Gastrocnemius medialis (tissue), 4 donors: ENCODE measurements at regions not wholly inside any gene's neighbourhood (a gene's known extent, or its start where the extent isn't known, plus 50 kb on each side); places are given as distances from the start of the nearest gene placed in this dataset.
"Not testable (repeated sequence)": the region's sequence is repeated elsewhere in the genome, so short reads cannot be mapped to it uniquely, and the experiment has no call there.

Source experiments
- ATAC-seq, 2 donors: fragments of 150-250 bp; one replicate each; pipeline ENCODE4 v1.9.1; 2016
- DNase-seq, 2 donors: peaks; one replicate each; pipeline ENCODE4 v3.0.0-alpha.2; 2019
- H3K27ac ChIP-seq, 4 donors: fragments of 200-600 bp; sonication (generic); 1 replicate in 1 of 4; 2 replicates in 3 of 4; pipeline ENCODE4 v1.5.1; 2016 to 2018; ENCODE audit warnings: mild to moderate bottlenecking in 2 of 4, moderate library complexity in 1 of 4
- H3K27me3 ChIP-seq, 3 donors: fragments of 200-600 bp; sonication (generic) in 2 of 3; 1 replicate in 1 of 3; 2 replicates in 2 of 3; pipeline versions ENCODE4 v1.5.1 to v1.6.0; 2016 to 2019; ENCODE audit warnings: mild to moderate bottlenecking in 1 of 3, moderate library complexity in 1 of 3
- H3K36me3 ChIP-seq, 2 donors: fragments of 200-600 bp; sonication (generic) in 1 of 2; one replicate each; pipeline ENCODE4 v1.5.1; 2017 to 2018
- H3K4me1 ChIP-seq, 2 donors: fragments of 200-600 bp; sonication (generic) in 1 of 2; one replicate each; pipeline ENCODE4 v1.5.1; 2016 to 2017; ENCODE audit warnings: mild to moderate bottlenecking in 2 of 2
- H3K4me3 ChIP-seq, 4 donors: fragments of 200-600 bp; sonication (generic) in 3 of 4; 1 replicate in 1 of 4; 2 replicates in 3 of 4; pipeline ENCODE4 v1.5.1; 2016 to 2019; ENCODE audit warnings: mild to moderate bottlenecking in 2 of 4
- H3K9me3 ChIP-seq, 3 donors: fragments of 200-600 bp; sonication (generic) in 2 of 3; 1 replicate in 1 of 3; 2 replicates in 2 of 3; pipeline ENCODE4 v1.5.1; 2016 to 2019
- in situ Hi-C, 4 donors: fragments of 200-750 bp; cut with MboI; loops; one replicate each; pipeline versions ENCODE4 v1.15.0 to v1.8.0; 2017; ENCODE audit warnings: low sequenced_read_pairs in 4 of 4
- intact Hi-C: fragments of 100-400 bp; cut with DNase I; formaldehyde crosslinking; loops from one replicate; pipeline ENCODE4 v1.15.1; 2023; ENCODE audit warnings: low total_unique reads

DNA sequence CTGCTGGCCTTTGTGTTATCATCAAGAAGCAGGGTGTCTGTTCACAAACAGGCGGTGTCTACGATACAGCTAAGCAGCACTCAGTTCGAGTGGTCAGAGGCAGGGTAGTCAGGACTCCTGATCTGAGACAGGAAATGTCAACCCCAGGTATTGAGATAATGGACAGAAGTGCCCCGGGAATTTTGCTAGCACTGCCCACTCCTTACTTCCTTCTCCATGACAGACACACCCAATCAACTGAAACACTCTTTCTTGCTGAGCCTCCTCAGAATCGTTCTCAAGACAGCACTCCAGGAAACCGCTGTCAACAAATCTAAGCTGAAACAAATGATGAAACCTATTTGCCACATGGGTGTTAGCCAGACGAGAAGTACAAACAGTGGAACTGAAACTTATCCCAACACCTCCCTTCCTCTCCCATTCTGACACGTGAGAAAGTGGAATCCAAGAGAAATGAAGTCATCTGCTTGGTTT is 109.3 kb downstream of the GTF2IRD2B start:
- H3K4me1 ChIP-seq, H3K4me3 ChIP-seq, intact Hi-C loops, DNase-seq, H3K27ac ChIP-seq, H3K27me3 ChIP-seq, H3K9me3 ChIP-seq, in situ Hi-C loops, H3K36me3 ChIP-seq: not testable (repeated sequence)
- ATAC-seq, result peak; percentile 83 to 85

DNA sequence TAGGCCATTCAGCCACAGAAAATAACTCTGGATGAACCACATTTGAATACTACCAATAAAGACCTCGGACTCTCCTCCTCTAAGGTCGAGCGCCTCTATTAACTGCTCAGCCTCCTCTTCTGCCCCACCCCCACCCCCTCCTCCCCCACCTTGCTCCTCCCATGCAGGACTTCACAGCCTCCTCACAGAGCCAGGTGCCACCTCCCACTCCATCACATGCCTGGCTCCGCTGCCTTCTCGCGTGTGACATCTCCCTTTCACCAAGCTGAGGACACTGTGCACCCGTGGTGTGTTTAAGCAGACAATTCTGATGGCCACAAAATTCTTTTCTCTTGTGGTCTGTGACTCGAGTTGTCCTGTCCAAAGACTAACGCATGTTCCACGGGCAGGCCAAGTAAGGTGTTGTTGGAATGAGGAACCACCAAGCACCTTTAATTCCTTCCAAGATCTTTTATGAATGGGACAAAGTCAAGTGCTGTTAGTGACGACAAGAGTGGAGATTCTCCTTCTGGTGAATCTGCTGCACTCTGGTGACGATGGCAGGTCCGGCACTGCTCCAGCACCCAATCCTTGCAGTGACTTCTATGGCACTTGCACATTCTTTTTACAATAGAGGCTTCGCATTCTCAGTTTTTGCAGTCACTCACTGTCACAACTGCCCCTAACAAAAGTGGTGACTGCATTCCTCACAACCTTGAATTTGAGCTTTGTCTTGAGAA is 113.1 kb downstream of the GTF2IRD2B start:
- in situ Hi-C loops, intact Hi-C loops: not testable (repeated sequence)

DNA sequence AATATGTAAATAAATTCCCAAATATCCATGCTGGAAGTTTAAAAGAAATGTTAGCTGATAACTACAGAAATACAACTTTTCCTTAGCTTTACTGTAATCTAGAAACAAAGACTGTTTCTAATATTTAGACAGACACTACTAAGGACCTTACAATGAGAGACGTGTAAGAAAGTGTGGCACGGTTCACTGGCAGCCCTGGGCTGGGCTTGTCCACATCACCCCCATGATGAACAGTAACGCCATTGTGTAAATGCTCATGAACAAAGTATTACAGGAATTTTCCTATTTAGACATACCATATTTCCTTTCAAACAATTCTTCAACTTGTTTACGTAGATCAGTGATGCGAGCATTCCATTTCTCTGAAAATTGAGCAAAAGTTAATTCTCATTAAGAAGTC is 123.1 kb downstream of the GTF2IRD2B start:
- intact Hi-C loops, in situ Hi-C loops, H3K36me3 ChIP-seq, H3K4me1 ChIP-seq, ATAC-seq, H3K9me3 ChIP-seq, H3K27me3 ChIP-seq, DNase-seq, H3K27ac ChIP-seq, H3K4me3 ChIP-seq: not testable (repeated sequence)

More for the DNA sequence above, 113.1 kb downstream of the GTF2IRD2B start:
- H3K27me3 ChIP-seq, H3K27ac ChIP-seq, H3K9me3 ChIP-seq, H3K4me1 ChIP-seq, DNase-seq, H3K4me3 ChIP-seq, H3K36me3 ChIP-seq: not testable (repeated sequence)
- ATAC-seq, result peak; percentile 24 to 27

DNA sequence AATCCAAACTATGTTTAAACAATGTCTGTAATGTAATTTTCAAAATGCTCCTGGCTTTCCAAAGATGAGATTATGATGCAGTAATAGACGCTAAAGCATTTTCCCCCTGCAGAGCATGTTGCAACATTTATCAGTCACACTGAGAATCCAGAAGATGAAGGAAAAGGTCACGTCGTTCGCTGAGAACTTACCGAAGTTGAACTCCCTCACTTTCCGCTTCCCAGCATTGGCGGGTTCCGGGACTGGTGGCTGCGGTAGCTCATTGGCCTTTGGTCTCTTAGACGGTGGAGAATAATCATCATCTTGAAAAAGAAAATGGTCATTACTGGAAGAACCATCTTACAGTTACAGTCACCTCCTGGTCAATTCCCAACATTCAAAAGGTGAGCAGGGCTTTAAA is 124.6 kb downstream of the GTF2IRD2B start:
- ATAC-seq, H3K36me3 ChIP-seq, DNase-seq, H3K4me3 ChIP-seq, H3K4me1 ChIP-seq, intact Hi-C loops, H3K27ac ChIP-seq, in situ Hi-C loops, H3K27me3 ChIP-seq, H3K9me3 ChIP-seq: not testable (repeated sequence)

DNA sequence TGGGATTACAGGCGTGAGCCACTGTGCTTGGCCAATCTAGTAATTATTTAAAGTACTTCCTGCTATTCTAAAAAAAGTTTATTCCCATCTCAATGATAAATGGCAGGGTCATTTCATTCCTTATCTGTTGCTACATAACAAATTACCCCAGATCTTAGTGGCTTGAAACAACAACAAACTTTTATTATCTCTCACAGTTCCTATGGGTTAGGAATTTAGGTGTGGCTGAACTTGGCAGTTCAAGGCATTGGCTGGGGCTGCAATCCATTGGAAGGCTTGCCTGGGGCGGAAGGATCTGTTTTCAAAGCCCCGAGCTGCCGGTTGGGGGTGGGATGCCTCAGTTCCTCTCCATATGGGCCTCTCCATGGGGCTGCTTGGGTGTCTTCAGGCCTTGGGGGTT is 133.7 kb downstream of the GTF2IRD2B start:
- in situ Hi-C loops, H3K27ac ChIP-seq, H3K27me3 ChIP-seq, intact Hi-C loops, H3K36me3 ChIP-seq, DNase-seq, ATAC-seq, H3K4me1 ChIP-seq, H3K9me3 ChIP-seq, H3K4me3 ChIP-seq: not testable (repeated sequence)

DNA sequence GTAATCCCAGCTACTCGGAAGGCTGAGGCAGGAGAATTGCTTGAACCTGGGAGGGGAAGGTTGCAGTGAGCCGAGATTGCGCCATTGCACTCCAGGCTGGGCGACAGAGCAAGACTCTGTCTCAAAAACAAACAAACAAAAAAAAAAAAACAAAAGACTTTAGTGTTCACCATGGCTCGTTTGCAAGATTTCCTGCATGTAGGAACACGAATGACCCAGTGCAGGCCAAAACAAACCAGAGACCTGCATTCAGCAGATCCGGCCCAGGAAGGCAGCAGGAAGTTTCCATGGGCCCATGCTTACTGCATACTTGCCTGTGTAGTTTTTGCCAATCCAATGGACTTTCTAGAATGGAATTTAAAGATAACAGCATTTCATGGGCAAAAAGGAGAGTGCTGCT is 137.2 kb downstream of the GTF2IRD2B start:
- ATAC-seq, H3K27me3 ChIP-seq, H3K27ac ChIP-seq, DNase-seq, H3K4me1 ChIP-seq, intact Hi-C loops, H3K36me3 ChIP-seq, in situ Hi-C loops, H3K4me3 ChIP-seq, H3K9me3 ChIP-seq: not testable (repeated sequence)

DNA sequence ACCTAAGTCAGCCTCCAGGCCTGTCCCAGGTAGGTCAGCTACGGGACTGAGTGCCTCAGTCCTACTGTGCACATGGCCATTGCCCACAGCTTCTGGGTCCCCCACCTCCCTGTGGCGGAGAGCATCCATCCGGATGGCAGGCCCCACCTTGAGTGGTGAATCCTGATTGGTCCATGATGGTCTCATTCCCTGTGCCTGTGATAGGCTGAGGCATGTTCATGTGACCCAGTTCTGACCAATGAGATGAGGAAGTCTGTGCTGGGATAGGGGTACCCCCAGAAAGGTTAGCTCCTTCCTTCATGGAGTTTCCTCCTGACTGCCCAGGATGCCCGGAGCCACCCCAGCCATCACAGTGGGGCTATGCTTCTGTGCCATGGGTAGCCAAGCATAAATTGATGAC is 138.2 kb downstream of the GTF2IRD2B start:
- H3K27ac ChIP-seq, H3K27me3 ChIP-seq, H3K36me3 ChIP-seq, DNase-seq, H3K9me3 ChIP-seq, ATAC-seq, H3K4me3 ChIP-seq, in situ Hi-C loops, intact Hi-C loops, H3K4me1 ChIP-seq: not testable (repeated sequence)

DNA sequence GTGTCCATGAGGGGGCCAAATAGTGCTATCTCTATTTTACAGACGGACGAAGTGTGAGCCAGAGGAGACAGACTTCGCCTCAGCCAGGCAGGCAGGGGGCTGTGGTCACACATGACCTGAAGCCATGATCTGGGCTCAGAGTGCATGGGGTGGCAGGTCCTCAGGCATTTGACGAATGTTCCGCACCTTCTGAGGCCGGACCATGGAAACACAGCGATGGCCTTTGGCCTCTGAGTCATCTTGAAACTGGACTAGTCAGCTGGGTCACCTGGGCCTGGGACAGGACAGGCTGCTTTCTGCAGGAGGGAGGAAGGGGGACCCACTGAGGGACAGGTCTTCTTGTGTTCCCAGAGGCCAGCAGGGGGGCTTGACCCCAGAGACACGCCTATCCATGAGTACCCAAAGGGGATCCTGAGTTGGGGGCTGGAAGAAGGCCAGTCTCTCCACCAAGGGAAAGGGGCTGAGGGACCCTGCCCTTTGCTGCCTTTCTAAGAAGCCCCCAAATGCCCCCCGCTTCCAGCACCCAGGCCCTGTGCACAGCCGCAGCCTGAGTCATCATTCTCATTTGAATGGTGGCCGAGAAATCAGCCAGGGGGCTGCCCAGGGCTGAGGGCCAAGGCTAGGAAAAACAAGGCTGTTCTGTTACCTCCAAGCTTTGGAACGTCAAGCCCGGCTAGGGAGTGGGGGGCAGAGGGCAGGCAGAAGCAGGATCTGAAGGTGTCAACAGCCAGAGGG is 142.9 kb downstream of the GTF2IRD2B start:
- H3K27ac ChIP-seq, H3K4me3 ChIP-seq, in situ Hi-C loops, H3K9me3 ChIP-seq, DNase-seq, intact Hi-C loops, H3K4me1 ChIP-seq, H3K27me3 ChIP-seq, H3K36me3 ChIP-seq: not testable (repeated sequence)
- peak; percentile 37 to 64 for ATAC-seq

DNA sequence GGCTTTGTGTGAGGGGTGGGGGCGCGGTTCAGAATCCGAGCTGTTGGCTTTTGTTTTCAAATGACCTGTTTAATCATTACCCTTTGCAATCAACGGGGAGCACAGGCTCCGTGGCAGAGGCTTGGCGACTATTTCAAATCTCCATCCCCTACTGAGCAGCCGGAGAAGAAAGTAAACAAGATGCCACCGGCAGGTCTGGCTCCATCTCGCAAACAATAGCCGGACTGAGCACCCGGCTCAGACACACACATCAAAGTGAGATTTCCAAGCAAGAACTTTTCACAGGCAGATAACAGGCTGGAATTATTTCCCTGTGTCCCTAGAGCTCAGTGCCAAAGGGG is 143.4 kb downstream of the GTF2IRD2B start:
- H3K27me3 ChIP-seq, H3K36me3 ChIP-seq, DNase-seq, H3K4me1 ChIP-seq, H3K4me3 ChIP-seq, H3K27ac ChIP-seq, ATAC-seq, H3K9me3 ChIP-seq, intact Hi-C loops, in situ Hi-C loops: not testable (repeated sequence)

DNA sequence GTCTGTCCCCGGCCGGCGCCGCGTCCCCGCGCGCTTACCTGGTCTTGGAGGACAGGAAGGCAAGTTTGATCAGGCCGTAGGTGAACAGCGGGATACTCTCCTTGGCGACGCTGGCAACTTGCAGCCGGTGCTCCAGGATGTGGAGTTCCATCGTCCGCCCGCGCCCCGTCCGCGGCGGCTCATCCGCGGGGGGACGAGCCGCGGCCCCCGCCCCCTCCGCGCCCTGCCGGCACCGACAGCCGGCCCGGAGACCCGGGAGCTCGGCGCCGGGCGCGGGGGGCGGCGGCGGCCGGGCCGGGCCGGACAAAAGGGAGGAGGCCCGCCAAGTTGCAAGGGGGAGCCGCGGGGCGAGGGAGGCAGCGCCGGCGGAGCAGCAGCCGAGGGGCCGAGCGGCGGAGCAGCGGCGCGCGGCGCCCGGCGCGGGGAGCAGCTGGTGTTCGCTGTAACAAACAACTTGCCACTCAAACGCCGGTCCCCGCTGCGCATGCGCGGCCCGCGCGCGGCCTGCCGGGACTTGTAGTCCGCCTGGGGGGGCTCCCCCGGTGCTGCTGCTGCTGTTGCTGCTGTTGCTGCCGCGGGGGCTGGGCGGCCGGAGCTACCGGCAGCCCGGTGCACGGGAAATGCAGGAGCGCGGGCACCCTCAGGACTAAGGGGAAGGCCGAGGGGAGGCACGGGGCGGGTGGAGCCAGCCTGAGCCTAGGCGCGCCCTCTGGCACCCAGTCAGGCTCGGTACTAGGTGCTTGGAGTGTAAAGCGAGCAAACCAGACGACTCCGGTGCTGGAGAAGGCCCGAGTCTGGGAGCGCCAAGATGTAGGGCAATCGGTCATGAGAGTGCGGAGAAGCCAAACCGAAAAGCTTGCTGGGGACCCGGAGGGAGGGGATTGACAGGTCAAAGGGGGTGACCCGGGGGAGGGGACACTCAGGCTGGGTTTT is 145.1 kb downstream of the GTF2IRD2B start:
- intact Hi-C loops, in situ Hi-C loops, H3K9me3 ChIP-seq, H3K27ac ChIP-seq, H3K36me3 ChIP-seq, H3K27me3 ChIP-seq, H3K4me1 ChIP-seq: not testable (repeated sequence)
- peak; percentile 9 to 63 for DNase-seq
- H3K4me3 ChIP-seq, result peak overlapping the region in 1 of 4 donors; percentile 24
- ATAC-seq, result peak; percentile 86 to 92

DNA sequence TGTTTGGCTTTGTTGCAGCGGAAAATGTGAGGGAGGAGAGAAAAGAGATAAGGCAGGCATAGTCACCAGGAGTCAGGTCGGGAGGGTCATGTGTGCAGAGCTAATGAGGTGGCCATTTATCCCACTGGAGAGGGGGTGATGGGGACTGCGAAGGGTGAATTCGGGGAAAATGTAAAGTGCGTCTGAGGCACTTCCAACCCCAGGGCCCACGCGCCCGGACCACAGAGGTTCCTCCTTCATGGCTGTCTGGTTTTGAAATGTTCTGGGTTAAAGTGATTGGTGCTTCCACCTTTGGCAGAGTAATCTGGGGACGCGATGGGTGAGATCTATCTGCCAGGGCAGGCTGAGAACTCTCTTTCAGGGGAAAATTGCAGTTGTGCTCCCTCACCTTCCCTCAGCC is 145.9 kb downstream of the GTF2IRD2B start:
- H3K9me3 ChIP-seq, H3K27me3 ChIP-seq, H3K27ac ChIP-seq, in situ Hi-C loops, H3K4me3 ChIP-seq, ATAC-seq, DNase-seq, H3K4me1 ChIP-seq, intact Hi-C loops, H3K36me3 ChIP-seq: not testable (repeated sequence)
